B cell (primary cell): ENCODE measurements at regions not wholly inside any gene's neighbourhood (a gene's known extent, or its start where the extent isn't known, plus 50 kb on each side); places are given as distances from the start of the nearest gene placed in this dataset.

ENCODE experiments used
- ATAC-seq: fragments of 200-7000 bp; cut with Tn5 transposase; one replicate; pipeline ENCODE4 v1.10.0; 2021; ENCODE audit warnings: low read depth, mild to moderate bottlenecking, moderate number of reproducible peaks, moderate library complexity
- CTCF ChIA-PET: fragments of 350-600 bp; sonication (Branson Sonifier 250); formaldehyde crosslinking; loops from one replicate; lab custom pipeline; 2021; ENCODE audit warnings: antibody characterized with exemption, inconsistent platforms; lab: Charles Lee
- POLR2A ChIA-PET: fragments of 350-600 bp; sonication (Branson Sonifier 250); formaldehyde crosslinking; loops from one replicate; lab custom pipeline; 2021; ENCODE audit warnings: antibody characterized with exemption; lab: Charles Lee
- DNase-seq: peaks from one replicate; pipeline ENCODE4 v3.0.0; 2013
- H2AFZ ChIP-seq: 2 replicates; pipeline ENCODE4 v1.6.1; 2012; ENCODE audit warnings: mild to moderate bottlenecking, low read depth, low read length; ENCODE audit not compliant: insufficient read depth, poor library complexity, severe bottlenecking
- H3K27ac ChIP-seq, 2 donors: 1 replicate in 1 of 2; 2 replicates in 1 of 2; pipeline ENCODE4 v1.5.1; 2012 to 2013; ENCODE audit warnings: low read length in 2 of 2, mild to moderate bottlenecking in 2 of 2, moderate library complexity in 1 of 2
- H3K27me3 ChIP-seq, 4 experiments: fragments of 200-600 bp in 1 of 4; sonication (generic) in 1 of 4; replicated peaks in 1 of 4; 1 replicate in 2 of 4; 2 replicates in 2 of 4; pipeline versions ENCODE4 v1.6.1 to v1.7.0; 2013 to 2016; ENCODE audit warnings: low read length in 3 of 4, mild to moderate bottlenecking in 2 of 4, mixed read lengths in 1 of 4, moderate library complexity in 1 of 4; ENCODE audit not compliant: insufficient read depth in 4 of 4, control insufficient read depth in 3 of 4; ENCODE audit errors: control extremely low read depth in 1 of 4
- H3K36me3 ChIP-seq, 2 experiments: replicated peaks in 1 of 2; 1 replicate in 1 of 2; 2 replicates in 1 of 2; pipeline versions ENCODE4 v1.6.1 to v1.7.1; 2013; ENCODE audit warnings: low read length in 1 of 2; ENCODE audit not compliant: insufficient read depth in 2 of 2, control insufficient read depth in 1 of 2; ENCODE audit errors: control extremely low read depth in 1 of 2, extremely low read depth in 1 of 2
- H3K4me1 ChIP-seq, 2 donors: fragments of 200-600 bp in 1 of 2; sonication (generic) in 1 of 2; 1 replicate in 1 of 2; 2 replicates in 1 of 2; pipeline versions ENCODE4 v1.5.1 to v1.6.1; 2013 to 2017; ENCODE audit warnings: low read length in 2 of 2; ENCODE audit not compliant: control insufficient read depth in 2 of 2, insufficient read depth in 2 of 2
- H3K4me2 ChIP-seq: replicated peaks from 2 replicates; pipeline ENCODE3; 2012; ENCODE audit warnings: mild to moderate bottlenecking, low read depth, low read length; ENCODE audit not compliant: poor library complexity, severe bottlenecking
- H3K4me3 ChIP-seq, 5 experiments: fragments of 200-600 bp in 1 of 5; sonication (generic) in 1 of 5; 1 replicate in 3 of 5; 2 replicates in 2 of 5; pipeline versions ENCODE4 v1.5.1 to v1.7.0; 2011 to 2016; ENCODE audit warnings: low read length in 4 of 5, mild to moderate bottlenecking in 4 of 5, low read depth in 2 of 5, control low read depth in 1 of 5, moderate library complexity in 1 of 5; ENCODE audit not compliant: insufficient read depth in 1 of 5; ENCODE audit errors: control extremely low read depth in 1 of 5, extremely low read depth in 1 of 5
- H3K79me2 ChIP-seq: fragments of 200-600 bp; sonication (generic); one replicate; pipeline ENCODE4 v1.6.0; 2016; ENCODE audit warnings: low read length; ENCODE audit not compliant: control insufficient read depth, insufficient read depth
- H3K9ac ChIP-seq: fragments of 200-600 bp; sonication (generic); 2 replicates; pipeline ENCODE4 v1.6.1; 2017; ENCODE audit warnings: mild to moderate bottlenecking, low read length, moderate library complexity
- H3K9me3 ChIP-seq, 3 donors: one replicate each; pipeline versions ENCODE4 v1.6.1 to v1.7.1; 2013; ENCODE audit warnings: low read length in 2 of 3; ENCODE audit not compliant: control insufficient read depth in 2 of 3, insufficient read depth in 1 of 3; ENCODE audit errors: control extremely low read depth in 1 of 3
- H4K20me1 ChIP-seq: 2 replicates; pipeline ENCODE4 v1.6.0; 2012; ENCODE audit warnings: mild to moderate bottlenecking, low read length; ENCODE audit not compliant: insufficient read depth, control insufficient read depth, poor library complexity, severe bottlenecking
- H3K27ac Mint-ChIP-seq: one replicate; pipeline ENCODE4 v1.8.0; 2021; ENCODE audit warnings: mixed read lengths
- H3K27me3 Mint-ChIP-seq: one replicate; pipeline ENCODE4 v1.8.0; 2021; ENCODE audit warnings: mixed read lengths
- H3K4me1 Mint-ChIP-seq: one replicate; pipeline ENCODE4 v1.8.0; 2021; ENCODE audit warnings: mixed read lengths
- H3K4me3 Mint-ChIP-seq: one replicate; pipeline ENCODE4 v1.8.0; 2021; ENCODE audit warnings: mixed read lengths
- H3K9me3 Mint-ChIP-seq: one replicate; pipeline ENCODE4 v1.8.0; 2022; ENCODE audit warnings: mixed read lengths; ENCODE audit not compliant: insufficient read depth
- EZH2 ChIP-seq: IDR thresholded peaks from 2 replicates; pipeline ENCODE4 v1.6.1; 2012; ENCODE audit warnings: borderline replicate concordance, low read depth, mild to moderate bottlenecking, moderate library complexity, low read length; ENCODE audit not compliant: insufficient read depth, poor library complexity, severe bottlenecking
- WGBS: methylation state at CpG from one replicate; pipeline ENCODE4 v1.1.5; 2013; ENCODE audit warnings: missing lambda C conversion rate; ENCODE audit not compliant: insufficient coverage; 5-methylcytosine and 5-hydroxymethylcytosine counted together
- intact Hi-C: fragments of 100-400 bp; cut with micrococcal nuclease; formaldehyde crosslinking; loops from one replicate; pipeline ENCODE4 v1.10.0; 2022
- TF ChIP-seq, protein P1 (sequence below): fragments of 200-600 bp; IDR thresholded peaks from one replicate; pipeline ENCODE4 v1.8.0; 2022; ENCODE audit warnings: antibody characterized with exemption, mild to moderate bottlenecking

DNA sequence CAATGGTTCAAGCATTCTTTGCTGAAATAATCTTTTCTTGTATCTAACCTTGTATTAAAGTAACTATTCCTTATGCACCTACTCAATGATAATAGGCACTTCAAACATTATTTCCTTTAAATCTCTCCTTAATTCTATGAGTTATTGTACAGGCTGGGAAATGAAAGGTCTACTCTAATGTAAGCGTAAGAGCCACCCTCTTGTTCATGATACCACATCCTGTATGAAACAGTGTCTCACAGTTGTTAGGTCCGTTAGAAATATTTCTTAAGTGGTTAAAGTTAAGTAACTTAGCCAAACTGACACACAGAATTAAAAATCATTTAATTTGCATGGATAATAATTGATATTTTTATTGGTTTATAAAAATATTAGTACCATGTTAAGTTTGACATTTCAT lies 162.5 kb upstream of the RPRM start:
- no peak overlapping the region for H3K9ac ChIP-seq
- no peak overlapping the region for H3K27ac ChIP-seq
- no peaks in the 10 kb centered on the region for H3K9me3 Mint-ChIP-seq
- ChIA-PET CTCF (no interaction called here), POLR2A (no interaction called here)
- no peaks in the 10 kb centered on the region for H3K36me3 ChIP-seq
- no peak overlapping the region for H3K27ac Mint-ChIP-seq
- H3K9me3 ChIP-seq: no peaks in the 10 kb centered on the region
- DNase-seq: no peak
- intact Hi-C loops: no loop called here
- no peaks in the 10 kb centered on the region for H3K79me2 ChIP-seq
- no peak overlapping the region for H3K4me3 Mint-ChIP-seq
- H3K27me3 Mint-ChIP-seq: no peaks in the 10 kb centered on the region
- H2AFZ ChIP-seq: no peak overlapping the region
- WGBS: no CpG with 5 or more reads among the region's 2 CpGs
- H3K4me3 ChIP-seq: no peak overlapping the region
- no peak overlapping the region for H3K4me2 ChIP-seq
- no peaks in the 10 kb centered on the region for H3K27me3 ChIP-seq
- ATAC-seq: no peak
- no peaks in the 10 kb centered on the region for H3K4me1 Mint-ChIP-seq
- TF ChIP-seq EZH2: no peak
- TF ChIP-seq, protein P1, sequence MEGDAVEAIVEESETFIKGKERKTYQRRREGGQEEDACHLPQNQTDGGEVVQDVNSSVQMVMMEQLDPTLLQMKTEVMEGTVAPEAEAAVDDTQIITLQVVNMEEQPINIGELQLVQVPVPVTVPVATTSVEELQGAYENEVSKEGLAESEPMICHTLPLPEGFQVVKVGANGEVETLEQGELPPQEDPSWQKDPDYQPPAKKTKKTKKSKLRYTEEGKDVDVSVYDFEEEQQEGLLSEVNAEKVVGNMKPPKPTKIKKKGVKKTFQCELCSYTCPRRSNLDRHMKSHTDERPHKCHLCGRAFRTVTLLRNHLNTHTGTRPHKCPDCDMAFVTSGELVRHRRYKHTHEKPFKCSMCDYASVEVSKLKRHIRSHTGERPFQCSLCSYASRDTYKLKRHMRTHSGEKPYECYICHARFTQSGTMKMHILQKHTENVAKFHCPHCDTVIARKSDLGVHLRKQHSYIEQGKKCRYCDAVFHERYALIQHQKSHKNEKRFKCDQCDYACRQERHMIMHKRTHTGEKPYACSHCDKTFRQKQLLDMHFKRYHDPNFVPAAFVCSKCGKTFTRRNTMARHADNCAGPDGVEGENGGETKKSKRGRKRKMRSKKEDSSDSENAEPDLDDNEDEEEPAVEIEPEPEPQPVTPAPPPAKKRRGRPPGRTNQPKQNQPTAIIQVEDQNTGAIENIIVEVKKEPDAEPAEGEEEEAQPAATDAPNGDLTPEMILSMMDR: no peak
- no peaks in the 10 kb centered on the region for H3K4me1 ChIP-seq
- H4K20me1 ChIP-seq: no peaks in the 10 kb centered on the region

DNA sequence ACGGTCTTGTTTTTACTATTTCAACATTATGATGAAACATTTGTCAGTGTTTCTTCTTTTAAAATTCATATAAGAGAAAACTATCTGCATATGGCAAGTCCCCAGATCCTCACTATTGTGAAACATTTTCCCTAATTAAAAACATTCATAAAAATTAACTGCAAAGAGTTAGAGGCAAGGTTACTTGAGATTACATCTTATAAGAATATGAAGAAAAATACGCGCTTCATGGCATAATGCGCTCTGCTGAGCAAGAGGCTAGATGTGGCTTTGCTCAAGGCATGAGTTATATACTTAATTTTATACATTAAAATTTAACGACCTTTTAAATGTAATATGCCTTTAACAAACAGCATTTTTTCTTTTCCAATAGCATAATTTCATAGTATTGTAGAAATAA lies 166.4 kb upstream of the RPRM start:
- Histone ChIP-seq H3K9me3 (no peaks in the 10 kb centered on the region), H4K20me1 (no peaks in the 10 kb centered on the region), H3K36me3 (no peaks in the 10 kb centered on the region), H3K4me1 (no peaks in the 10 kb centered on the region), H2AFZ (no peak overlapping the region), H3K27me3 (no peaks in the 10 kb centered on the region), H3K27ac (no peak overlapping the region), H3K79me2 (no peaks in the 10 kb centered on the region), H3K4me2 (no peak overlapping the region), H3K9ac (no peak overlapping the region), H3K4me3 (no peak overlapping the region)
- Mint-ChIP-seq H3K4me3 (no peak overlapping the region), H3K27ac (no peak overlapping the region), H3K4me1 (no peaks in the 10 kb centered on the region), H3K9me3 (no peaks in the 10 kb centered on the region), H3K27me3 (no peaks in the 10 kb centered on the region)
- no peak for TF ChIP-seq EZH2
- TF ChIP-seq, protein P1: no peak
- ATAC-seq (no peak), DNase-seq (no peak)
- ChIA-PET CTCF (no interaction called here), POLR2A (no interaction called here)
- intact Hi-C loops: no loop called here
- WGBS: no CpG with 5 or more reads among the region's 5 CpGs
